Activated T-helper 1 cell treated with anti-CD3 and anti-CD28 coated beads, Interleukin-12 subunit alpha, Interleukin-12 subunit beta, Interleukin-2, Interleukin-4 antibody, amounts not matched to agents 30 ng/mL and 10 ng/mL and 1 ng/mL, durations not matched to agents 14 hours and 24 hours and 36 hours (primary cell): ENCODE measurements at regions not wholly inside any gene's neighbourhood (a gene's known extent, or its start where the extent isn't known, plus 50 kb on each side); places are given as distances from the start of the nearest gene placed in this dataset.
"Not testable (repeated sequence)": the region's sequence is repeated elsewhere in the genome, so short reads cannot be mapped to it uniquely, and the experiment has no call there.

Source experiments
- DNase-seq: peaks from one replicate; pipeline ENCODE4 v3.0.0; 2021; ENCODE audit warnings: low spot score
- H3K27ac Mint-ChIP-seq: one replicate; pipeline ENCODE4 v1.8.0; 2021; ENCODE audit warnings: mild to moderate bottlenecking, mixed read lengths
- H3K27me3 Mint-ChIP-seq: one replicate; pipeline ENCODE4 v1.8.0; 2022; ENCODE audit warnings: mild to moderate bottlenecking, moderate library complexity, mixed read lengths; ENCODE audit not compliant: insufficient read depth
- H3K36me3 Mint-ChIP-seq: one replicate; pipeline ENCODE4 v1.8.0; 2021; ENCODE audit warnings: low read depth, mixed read lengths
- H3K4me1 Mint-ChIP-seq: one replicate; pipeline ENCODE4 v1.8.0; 2021; ENCODE audit warnings: low read depth, mixed read lengths
- H3K4me3 Mint-ChIP-seq: one replicate; pipeline ENCODE4 v1.8.0; 2021; ENCODE audit warnings: mild to moderate bottlenecking, moderate library complexity, mixed read lengths
- H3K9me3 Mint-ChIP-seq: one replicate; pipeline ENCODE4 v1.8.0; 2021; ENCODE audit warnings: mixed read lengths
- intact Hi-C: fragments of 100-400 bp; cut with micrococcal nuclease; formaldehyde crosslinking; loops from one replicate; pipeline ENCODE4 v1.15.1; 2024

GRCh38 chr5:42868417-42868816 is 56.7 kb upstream of the SELENOP start:
- H3K27me3 Mint-ChIP-seq, intact Hi-C loops, H3K36me3 Mint-ChIP-seq, H3K4me1 Mint-ChIP-seq, DNase-seq, H3K4me3 Mint-ChIP-seq, H3K9me3 Mint-ChIP-seq, H3K27ac Mint-ChIP-seq: not testable (repeated sequence)

- DNase-seq, H3K4me3 Mint-ChIP-seq, H3K27me3 Mint-ChIP-seq, H3K4me1 Mint-ChIP-seq, H3K36me3 Mint-ChIP-seq, intact Hi-C loops, H3K27ac Mint-ChIP-seq, H3K9me3 Mint-ChIP-seq: not testable (repeated sequence)
These were observed 53.1 kb upstream of the SELENOP start for GRCh38 chr5:42864749-42865148.
